Cardiac fibroblast (primary cell): ENCODE measurements at regions not wholly inside any gene's neighbourhood (a gene's known extent, or its start where the extent isn't known, plus 50 kb on each side); places are given as distances from the start of the nearest gene placed in this dataset.

Source experiments
- DNase-seq, 2 donors: peaks; one replicate each; pipeline versions ENCODE4 v3.0.0 to v3.0.0-alpha.2; 2010; ENCODE audit warnings: low read depth in 2 of 2
- H3K4me3 ChIP-seq, 2 donors: replicated peaks in 1 of 2; 1 replicate in 1 of 2; 2 replicates in 1 of 2; pipeline ENCODE4 v1.5.1; 2011; ENCODE audit warnings: low read depth in 2 of 2, low read length in 2 of 2, mild to moderate bottlenecking in 2 of 2, moderate library complexity in 1 of 2
- TF ChIP-seq, protein P1 (sequence below): IDR thresholded peaks from one replicate; pipeline ENCODE4 v1.5.1; 2011; ENCODE audit warnings: low read depth, mild to moderate bottlenecking, low read length, inconsistent platforms

DNA sequence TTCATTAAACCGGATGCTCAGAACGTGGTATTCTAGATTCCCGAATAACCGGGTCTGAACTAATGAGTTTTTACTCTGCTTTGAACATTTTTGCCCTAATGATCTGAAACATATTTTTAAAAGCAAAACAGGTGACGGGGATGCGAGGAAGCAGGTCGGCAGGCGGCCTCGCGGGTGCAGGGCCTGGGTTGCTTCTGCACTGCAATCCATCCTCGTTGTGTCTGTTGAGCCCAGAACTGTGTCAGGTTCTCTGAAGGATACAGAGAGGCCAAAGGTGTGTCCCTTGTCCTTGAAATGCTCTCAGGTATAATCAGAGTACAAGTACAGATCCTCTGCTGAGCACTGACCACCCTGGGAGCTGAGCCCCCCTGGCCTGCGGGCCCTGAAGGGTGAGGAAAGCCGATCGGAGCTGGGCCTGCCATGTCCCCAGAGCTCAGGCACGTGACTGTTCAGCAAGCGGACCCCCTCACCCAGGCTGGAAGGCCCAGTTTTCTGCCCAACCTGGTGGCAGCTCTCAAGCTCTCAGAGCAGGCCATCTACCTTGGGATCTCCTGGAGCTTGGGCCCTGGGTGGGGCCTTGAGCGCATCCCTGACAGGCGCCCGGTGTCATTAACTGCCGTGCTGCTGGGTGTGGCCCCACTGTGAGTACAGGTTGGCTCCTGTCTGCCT is 151.8 kb downstream of the OLFM1 start:
- no peak for DNase-seq
- TF ChIP-seq, protein P1, sequence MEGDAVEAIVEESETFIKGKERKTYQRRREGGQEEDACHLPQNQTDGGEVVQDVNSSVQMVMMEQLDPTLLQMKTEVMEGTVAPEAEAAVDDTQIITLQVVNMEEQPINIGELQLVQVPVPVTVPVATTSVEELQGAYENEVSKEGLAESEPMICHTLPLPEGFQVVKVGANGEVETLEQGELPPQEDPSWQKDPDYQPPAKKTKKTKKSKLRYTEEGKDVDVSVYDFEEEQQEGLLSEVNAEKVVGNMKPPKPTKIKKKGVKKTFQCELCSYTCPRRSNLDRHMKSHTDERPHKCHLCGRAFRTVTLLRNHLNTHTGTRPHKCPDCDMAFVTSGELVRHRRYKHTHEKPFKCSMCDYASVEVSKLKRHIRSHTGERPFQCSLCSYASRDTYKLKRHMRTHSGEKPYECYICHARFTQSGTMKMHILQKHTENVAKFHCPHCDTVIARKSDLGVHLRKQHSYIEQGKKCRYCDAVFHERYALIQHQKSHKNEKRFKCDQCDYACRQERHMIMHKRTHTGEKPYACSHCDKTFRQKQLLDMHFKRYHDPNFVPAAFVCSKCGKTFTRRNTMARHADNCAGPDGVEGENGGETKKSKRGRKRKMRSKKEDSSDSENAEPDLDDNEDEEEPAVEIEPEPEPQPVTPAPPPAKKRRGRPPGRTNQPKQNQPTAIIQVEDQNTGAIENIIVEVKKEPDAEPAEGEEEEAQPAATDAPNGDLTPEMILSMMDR, result no peak
- H3K4me3 ChIP-seq, result no peak overlapping the region

DNA sequence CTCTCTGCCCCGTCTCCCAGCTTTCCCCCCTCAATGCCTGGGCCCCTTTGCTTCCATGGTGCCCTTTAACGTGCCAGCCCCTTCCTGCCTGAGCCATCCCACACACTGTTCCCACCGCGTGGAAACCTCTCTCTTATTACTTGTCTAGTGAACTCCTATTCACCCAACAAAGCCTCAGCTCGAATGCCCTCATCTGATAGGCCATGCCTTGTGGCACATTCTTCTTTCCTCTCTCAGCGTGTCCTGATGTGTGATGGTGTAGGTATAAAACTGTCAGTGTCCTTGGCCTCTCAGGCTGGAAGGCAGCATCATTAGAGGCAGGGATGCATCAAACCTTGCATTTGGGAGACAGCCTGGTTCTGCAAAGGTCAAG is 152.3 kb downstream of the OLFM1 start:
- no peak for DNase-seq
- TF ChIP-seq, protein P1, result no peak
- H3K4me3 ChIP-seq, result no peak overlapping the region

DNA sequence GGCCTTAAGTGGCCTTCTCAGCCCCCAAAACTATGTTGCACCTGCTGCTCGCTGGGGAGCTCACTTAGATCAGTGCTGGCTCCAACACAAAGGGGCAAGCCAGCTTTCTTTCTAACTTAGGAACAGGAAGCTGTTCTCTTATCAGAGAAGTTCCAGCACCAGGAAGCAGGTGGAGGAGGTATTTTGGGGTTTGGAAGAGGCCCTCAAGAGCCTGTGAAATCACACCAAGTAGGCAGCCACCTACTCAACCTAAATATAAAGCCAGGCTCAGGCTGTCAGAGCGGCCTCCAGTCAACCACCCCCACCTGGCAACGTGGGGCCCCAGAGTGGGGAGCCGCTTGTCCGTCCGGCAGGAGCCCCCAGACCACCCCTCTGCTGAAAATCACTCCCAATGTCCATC is 152.8 kb downstream of the OLFM1 start:
- TF ChIP-seq, protein P1, result no peak
- H3K4me3 ChIP-seq, result no peak overlapping the region
- DNase-seq, result no peak

DNA sequence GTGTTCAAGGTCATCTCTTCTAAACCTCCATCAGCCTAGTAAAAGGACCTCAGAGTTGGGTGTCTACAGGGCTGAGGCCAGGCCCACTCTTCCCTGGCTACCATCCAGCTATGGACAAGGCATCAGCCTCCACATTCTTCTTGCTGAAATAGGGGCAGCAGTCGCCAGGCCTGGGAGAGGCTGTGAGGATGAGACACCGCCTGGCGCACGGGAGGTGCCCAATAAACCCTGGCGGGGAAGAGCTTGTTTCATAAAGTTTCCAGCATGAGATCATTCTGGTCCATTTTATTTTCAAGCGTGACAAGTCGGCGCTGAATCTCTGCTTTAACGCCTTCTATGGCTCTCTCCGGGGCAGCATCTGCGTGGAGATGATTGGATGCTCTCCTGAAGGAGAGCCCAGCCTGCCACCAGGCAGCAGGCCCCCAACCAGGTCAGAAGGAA is 153.4 kb downstream of the OLFM1 start:
- TF ChIP-seq, protein P1, result no peak
- DNase-seq, result no peak
- no peak overlapping the region for H3K4me3 ChIP-seq

DNA sequence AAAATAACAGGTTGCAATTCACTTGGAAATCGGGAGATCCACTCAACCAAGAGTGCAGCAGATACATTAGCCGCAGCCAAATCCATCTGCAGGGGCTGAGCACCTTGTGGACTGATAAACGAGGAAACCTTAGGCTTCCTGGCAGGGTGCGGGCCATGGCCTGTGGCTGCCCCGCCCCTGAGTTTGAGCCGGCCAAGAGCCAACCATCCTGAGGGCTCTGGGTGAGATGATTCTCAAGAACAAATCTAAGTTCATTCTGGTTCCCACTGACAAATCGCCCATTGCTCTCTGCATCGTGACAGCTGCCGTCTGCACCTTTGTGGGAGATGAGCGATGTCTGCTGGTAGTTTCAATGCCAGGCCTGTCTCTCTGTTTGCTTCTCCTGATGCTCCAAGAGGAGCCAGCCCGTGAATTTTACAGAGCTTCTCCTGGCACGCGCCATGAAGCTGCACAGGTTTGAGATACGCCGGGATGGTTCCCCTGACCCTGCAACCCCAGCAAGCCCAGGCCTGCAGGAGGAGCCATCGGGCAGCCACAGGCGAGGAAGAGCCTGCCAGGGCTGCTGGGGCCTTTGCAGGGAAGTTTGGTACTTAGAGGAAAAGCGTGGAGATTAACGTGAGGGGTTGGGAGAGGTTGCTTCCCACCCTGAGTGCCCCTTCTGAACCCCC is 154.0 kb downstream of the OLFM1 start:
- DNase-seq, result no peak
- no peak overlapping the region for H3K4me3 ChIP-seq
- TF ChIP-seq, protein P1, result no peak

DNA sequence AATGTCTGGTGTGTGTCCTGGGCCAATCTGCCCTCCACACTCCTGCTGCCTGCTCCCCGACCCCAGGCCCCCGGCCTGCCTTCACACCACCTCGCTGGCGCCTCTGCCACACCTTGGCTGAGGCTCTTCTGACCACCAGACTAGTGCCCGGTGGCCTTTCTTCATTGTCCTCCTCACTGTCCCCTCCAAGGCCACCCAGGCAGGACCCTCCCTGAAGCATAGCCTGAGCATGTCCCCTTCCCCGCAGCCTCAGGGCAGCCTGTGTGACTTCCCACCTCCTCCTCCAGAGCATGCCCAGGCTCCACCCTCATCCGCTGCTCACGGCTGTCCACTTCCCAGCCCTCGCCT is 154.6 kb downstream of the OLFM1 start:
- TF ChIP-seq, protein P1, result no peak

DNA sequence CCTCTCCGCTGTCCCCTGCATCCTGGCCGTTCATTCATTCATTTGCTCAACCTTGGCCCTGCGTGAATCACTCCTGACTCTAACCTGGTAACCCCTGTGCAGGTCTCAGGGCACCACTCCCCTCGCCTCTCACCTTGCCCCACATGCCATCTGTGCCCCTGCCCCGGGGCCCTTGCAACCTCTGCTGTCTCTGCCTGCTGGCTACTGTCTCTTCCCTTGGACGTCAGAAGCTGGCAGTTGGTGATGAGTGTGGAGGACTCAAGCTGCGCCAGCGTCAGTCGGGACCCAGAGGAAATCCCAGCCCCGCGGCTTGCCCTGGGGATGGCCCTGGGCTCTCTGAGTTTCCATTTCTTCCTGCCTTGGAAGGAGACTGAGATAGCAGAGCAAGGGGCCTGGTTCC is 154.9 kb downstream of the OLFM1 start:
- DNase-seq, result no peak
- H3K4me3 ChIP-seq, result no peak overlapping the region
- TF ChIP-seq, protein P1, result no peak

More for the DNA sequence above, 154.6 kb downstream of the OLFM1 start:
- no peak overlapping the region for H3K4me3 ChIP-seq
- DNase-seq, result no peak
